ENCODE measurements at regions not wholly inside any gene's neighbourhood (a gene's known extent, or its start where the extent isn't known, plus 50 kb on each side); places are given as distances from the start of the nearest gene placed in this dataset.

- TF ChIP-seq CTCF (IDR thresholded peaks at IDR 0.05) (no peak), POLR2A (IDR thresholded peaks at IDR 0.05) (no peak)
Measured at GRCh38 chr4:28827866-28828265, 1892.3 kb upstream of the PCDH7 start.
